SK-MEL-5 (cell line): ENCODE measurements at regions not wholly inside any gene's neighbourhood (a gene's known extent, or its start where the extent isn't known, plus 50 kb on each side); places are given as distances from the start of the nearest gene placed in this dataset.
"Not testable (repeated sequence)": the region's sequence is repeated elsewhere in the genome, so short reads cannot be mapped to it uniquely, and the experiment has no call there.

Experiments
- DNase-seq: peaks from one replicate; pipeline ENCODE4 v3.0.0-alpha.2; 2016; ENCODE audit warnings: low read depth, low spot score
- in situ Hi-C: cut with HindIII; loops from 2 replicates; pipeline ENCODE4 v1.10.0; 2016; ENCODE audit warnings: low sequenced_read_pairs, high pct_unique_total_duplicates, low pct_unique_long_range_greater_than_20kb

- in situ Hi-C loops, result no loop called here
- DNase-seq, result peak; percentile 33
Measured at GRCh38 chr6:151154418-151154817, 85.3 kb upstream of the AKAP12 start.

- in situ Hi-C loops, result no loop called here
- DNase-seq, result no peak
Measured at GRCh38 chr6:151155095-151155494, 84.7 kb upstream of the AKAP12 start.

- DNase-seq, result peak; percentile 90
- in situ Hi-C loops, result no loop called here
Measured at GRCh38 chr6:151160929-151161757, 78.6 kb upstream of the AKAP12 start.

GRCh38 chr6:151164383-151164782 lies 75.4 kb upstream of the AKAP12 start:
- in situ Hi-C loops, result no loop called here

GRCh38 chr6:151166180-151166579 lies 73.6 kb upstream of the AKAP12 start:
- DNase-seq, result no peak
- in situ Hi-C loops, result no loop called here

More at GRCh38 chr6:151164383-151164782, 75.4 kb upstream of the AKAP12 start:
- no peak for DNase-seq

- in situ Hi-C loops, result no loop called here
- no peak for DNase-seq
Measured at GRCh38 chr6:151167034-151167433, 72.7 kb upstream of the AKAP12 start.

GRCh38 chr6:151170622-151171246 lies 69.0 kb upstream of the AKAP12 start:
- no peak for DNase-seq
- in situ Hi-C loops, result no loop called here

GRCh38 chr6:151172751-151173150 lies 67.0 kb upstream of the AKAP12 start:
- DNase-seq, result no peak
- in situ Hi-C loops, result no loop called here

GRCh38 chr6:151175662-151176445 lies 63.9 kb upstream of the AKAP12 start:
- no peak for DNase-seq
- in situ Hi-C loops, result no loop called here

- no peak for DNase-seq
- in situ Hi-C loops, result no loop called here
Measured at GRCh38 chr6:151176911-151177770, 62.6 kb upstream of the AKAP12 start.

GRCh38 chr6:151178373-151178772 lies 61.4 kb upstream of the AKAP12 start:
- in situ Hi-C loops, result no loop called here

GRCh38 chr6:151179321-151179720 lies 60.4 kb upstream of the AKAP12 start:
- DNase-seq, result no peak
- in situ Hi-C loops, result no loop called here

More at GRCh38 chr6:151178373-151178772, 61.4 kb upstream of the AKAP12 start:
- no peak for DNase-seq

- in situ Hi-C loops, result no loop called here
- DNase-seq, result no peak
Measured at GRCh38 chr6:151180330-151181048, 59.3 kb upstream of the AKAP12 start.

- DNase-seq, result no peak
- in situ Hi-C loops, result no loop called here
Measured at GRCh38 chr6:151181706-151182363, 57.9 kb upstream of the AKAP12 start.

- in situ Hi-C loops, DNase-seq: not testable (repeated sequence)
Measured at GRCh38 chr6:151182958-151183357, 56.8 kb upstream of the AKAP12 start.

GRCh38 chr6:151185148-151185547 lies 54.6 kb upstream of the AKAP12 start:
- in situ Hi-C loops, result no loop called here

More at GRCh38 chr6:151185148-151185547, 54.6 kb upstream of the AKAP12 start:
- no peak for DNase-seq
